ENCODE measurements at regions not wholly inside any gene's neighbourhood (a gene's known extent, or its start where the extent isn't known, plus 50 kb on each side); places are given as distances from the start of the nearest gene placed in this dataset.

DNA sequence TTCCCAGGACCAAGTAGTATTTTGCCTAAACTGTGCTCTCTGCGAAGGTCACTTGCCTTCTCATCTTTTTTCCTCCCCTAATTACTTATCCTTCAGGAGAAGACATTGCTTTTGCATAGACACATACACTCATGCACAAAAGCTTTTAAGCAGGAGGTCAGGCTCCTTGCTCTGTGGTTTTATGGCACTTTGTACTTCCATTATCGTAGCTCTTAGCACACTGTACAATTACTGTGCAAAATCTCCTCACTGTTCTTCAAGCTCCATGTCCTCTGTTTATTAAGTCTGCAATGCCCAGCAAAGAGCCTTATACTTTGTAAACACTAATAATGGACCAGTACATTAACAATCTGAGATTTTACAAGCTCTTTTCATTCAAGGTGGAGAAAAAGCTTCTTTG lies 188.4 kb upstream of the GNPDA2 start:
- DNase-seq: no peak

- no peak for DNase-seq
These were observed 187.9 kb upstream of the GNPDA2 start for GRCh38 chr4:44914223-44914622.

- no peak for DNase-seq
These were observed 186.6 kb upstream of the GNPDA2 start for GRCh38 chr4:44912980-44913379.

- DNase-seq: no peak
These were observed 182.2 kb upstream of the GNPDA2 start for GRCh38 chr4:44908565-44908964.

DNA sequence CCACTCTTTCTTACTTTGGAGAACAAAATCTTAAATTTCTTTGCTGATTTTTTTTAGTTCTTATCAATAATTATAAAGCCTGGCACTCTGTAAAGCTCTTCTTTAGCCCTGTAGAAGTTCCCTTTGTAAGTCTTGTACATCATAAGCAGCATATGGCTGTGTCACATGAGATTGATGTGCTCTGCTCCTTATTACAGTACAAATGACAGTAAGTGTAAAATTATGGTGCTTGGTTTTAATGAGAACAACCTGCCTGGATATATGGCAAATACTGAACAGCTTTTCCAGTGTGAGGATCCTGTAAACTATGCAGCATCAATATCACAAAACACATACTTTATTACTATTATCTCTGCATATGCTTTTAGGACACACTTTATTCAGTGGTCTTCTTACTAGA lies 145.9 kb upstream of the GNPDA2 start:
- DNase-seq: no peak

GRCh38 chr4:44871133-44871532 lies 144.8 kb upstream of the GNPDA2 start:
- DNase-seq: no peak

DNA sequence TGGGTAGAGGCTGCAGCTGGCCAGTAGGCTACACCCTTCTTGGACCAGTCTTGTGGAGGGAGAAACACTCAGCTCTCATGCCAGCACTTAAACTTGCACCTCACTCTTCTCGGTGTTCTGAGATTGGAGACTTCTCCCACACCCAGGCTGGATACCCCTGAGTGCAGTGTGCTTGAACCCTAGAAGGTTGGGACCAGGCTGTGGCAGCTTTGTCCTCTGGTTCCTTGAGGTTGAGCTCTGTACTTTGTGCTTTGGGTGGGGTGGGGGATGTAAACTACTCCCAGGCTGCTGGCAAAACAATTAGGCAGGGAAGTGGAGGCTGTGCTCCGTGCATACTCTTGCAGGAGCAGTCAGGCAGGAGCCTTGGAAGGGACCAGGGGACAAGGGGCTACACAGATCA lies 143.6 kb upstream of the GNPDA2 start:
- no peak for DNase-seq

DNA sequence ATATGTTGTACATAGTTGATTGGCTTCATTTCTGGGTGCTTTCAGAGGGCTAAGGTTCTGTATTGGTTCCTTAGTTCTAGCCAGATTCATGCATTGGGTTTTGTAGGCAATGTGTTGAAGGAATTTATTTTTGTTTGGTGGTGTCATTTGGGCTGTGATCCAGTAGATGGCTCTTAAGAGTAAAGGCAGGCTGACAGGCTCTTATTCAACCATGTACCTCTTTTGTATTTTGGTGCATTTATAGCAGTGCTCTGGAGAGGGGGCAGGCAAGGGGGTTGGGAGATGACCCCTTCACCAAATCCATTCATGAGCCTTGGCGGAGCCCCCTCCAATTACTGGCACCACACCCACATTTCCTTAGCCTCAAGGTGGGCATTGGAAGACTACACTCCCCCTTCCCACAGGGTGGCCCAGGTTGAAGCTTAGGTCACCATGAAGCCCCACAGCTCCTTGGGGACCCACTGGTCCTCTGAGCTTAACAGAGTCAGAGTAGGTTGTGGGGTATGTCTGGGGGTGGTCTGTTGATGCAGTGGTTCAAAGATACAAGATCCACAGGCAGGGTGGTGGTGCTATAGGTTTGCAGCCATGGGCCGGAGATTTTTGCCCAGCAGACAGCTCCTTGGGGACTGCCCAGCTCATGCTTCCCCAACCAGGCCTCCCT lies 143.0 kb upstream of the GNPDA2 start:
- DNase-seq: no peak

DNA sequence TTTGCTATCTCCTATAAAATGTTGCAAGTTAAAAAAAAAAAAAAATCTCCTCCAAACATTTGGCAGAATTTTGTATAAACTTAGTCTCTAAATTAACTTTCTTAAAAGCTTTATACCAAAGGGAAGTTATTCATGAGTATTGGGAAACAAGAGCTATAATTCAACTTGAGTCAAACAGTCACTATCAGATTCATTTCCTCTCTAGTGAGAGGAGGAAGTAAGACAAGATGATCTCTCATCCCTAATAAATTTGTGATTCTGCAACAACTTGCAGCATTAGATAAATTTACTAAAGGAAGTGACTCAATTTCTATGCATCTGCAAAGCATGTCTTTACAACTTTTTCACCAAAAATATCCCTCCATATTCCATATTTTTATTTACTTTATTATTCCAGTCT lies 135.4 kb upstream of the GNPDA2 start:
- DNase-seq: no peak

DNA sequence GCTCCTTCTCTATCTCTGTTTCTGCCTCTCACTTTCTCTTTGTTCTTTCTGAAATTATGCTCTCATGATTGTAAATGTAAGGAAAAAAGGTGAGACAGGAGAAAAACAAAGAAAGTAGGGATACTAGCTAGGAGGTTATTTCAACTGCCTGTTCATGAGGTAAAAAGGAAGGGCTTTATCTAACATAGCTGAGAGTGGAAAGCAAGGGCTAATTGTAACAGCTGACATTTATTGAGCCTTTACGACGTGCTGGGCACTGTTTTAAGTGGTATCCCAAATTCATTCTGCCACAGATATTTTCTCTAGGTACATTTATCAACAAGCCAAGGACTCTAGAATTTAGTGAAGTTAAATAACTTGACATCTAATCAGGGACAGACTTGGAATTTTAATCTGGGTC lies 133.1 kb upstream of the GNPDA2 start:
- no peak for DNase-seq

- peak; percentile 62 for DNase-seq
These were observed 122.1 kb upstream of the GNPDA2 start for GRCh38 chr4:44848466-44848865.

DNA sequence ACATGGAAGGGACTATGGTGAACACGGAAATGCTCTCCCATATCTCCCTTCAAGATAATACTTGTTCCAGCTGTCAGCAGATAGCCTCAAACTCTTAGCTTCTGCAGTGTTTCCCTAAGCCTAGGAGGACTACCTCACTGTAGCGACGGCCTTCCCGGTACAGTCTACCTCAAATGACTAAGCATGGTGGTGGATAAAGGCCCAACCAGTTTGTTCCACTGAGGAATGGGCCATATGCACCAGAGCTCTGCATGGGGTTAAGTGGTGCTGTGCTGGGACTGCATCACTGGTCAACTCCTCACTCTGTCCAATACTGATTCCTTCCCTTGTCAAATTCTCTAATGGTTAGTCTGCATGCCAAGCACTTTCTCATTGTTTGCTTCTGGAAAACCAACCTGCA lies 119.6 kb upstream of the GNPDA2 start:
- no peak for DNase-seq

GRCh38 chr4:44845309-44845708 lies 119.0 kb upstream of the GNPDA2 start:
- DNase-seq: no peak

DNA sequence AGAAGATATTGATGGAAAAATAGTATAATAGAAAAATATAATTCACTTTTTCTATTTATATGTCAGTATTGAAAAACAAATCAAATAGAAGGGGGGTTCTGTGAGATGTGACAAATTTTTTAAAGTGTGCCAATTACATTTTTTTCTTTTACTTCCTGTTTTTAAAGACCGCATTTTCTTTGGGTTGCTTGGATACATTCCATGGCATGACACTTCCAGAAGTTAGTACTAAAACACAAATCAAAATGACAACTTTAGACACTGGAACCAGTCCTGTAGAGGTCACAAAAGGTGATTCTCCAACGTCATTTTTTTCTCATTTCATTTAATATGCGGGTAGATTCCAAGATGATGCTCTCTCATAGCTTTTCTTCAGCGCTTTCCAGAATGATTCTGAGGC lies 116.2 kb upstream of the GNPDA2 start:
- no peak for DNase-seq

DNA sequence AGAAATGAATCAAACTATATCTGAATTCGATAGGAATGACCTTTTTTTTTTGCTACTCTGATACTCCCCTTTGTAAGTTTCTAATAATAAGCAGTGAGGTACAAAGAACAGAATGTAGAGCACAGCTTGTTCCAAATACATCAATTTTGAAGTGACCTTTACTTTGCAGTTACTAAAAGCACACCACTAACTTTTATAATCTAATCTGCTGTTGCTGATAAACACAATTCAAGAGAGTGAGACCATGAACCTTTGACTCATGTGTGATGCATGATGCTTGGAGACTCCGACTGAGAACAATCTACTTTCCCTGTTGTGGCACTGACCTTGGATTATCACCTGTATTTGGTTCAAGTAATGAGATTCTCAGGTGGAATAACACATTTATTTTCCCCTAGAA lies 91.6 kb upstream of the GNPDA2 start:
- DNase-seq: no peak

DNA sequence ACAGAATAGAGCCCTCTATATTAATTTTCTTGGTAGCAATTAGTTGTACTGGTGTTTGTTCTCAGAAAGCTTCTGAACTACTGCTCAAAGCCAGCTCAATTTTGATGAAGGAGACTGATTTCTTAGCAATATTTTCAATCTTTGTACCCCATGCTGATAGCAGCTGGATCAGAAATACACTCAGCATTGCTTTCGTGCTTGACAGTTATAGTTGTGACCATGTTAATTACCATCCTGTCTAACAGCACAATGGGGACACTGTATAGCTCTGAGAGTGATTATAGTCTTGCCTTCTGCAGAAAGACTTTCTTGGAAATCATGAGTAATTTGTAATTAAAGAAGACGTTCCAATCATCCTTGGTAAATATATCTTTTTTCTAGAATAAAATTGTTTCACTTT lies 79.7 kb upstream of the GNPDA2 start:
- DNase-seq: no peak

DNA sequence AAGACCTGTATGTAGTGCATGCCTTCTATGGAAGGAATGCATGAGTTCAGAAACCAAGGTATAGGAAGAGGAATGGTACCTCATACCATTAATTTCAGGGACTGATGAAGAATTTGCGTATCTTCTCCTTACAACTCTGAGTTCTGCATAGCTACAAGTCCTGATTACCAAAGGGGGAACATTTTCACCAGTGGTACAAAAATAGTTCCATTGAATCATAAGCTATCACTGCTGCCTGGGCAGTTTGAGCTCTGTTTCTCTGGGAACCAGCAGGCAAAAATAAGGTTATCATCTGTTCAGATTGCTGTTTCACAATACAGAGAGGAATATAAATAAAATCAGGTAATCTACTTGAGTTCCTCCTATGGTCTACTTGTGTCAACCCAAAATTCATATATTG lies 77.9 kb upstream of the GNPDA2 start:
- DNase-seq: no peak

GRCh38 chr4:44801384-44801783 lies 75.0 kb upstream of the GNPDA2 start:
- DNase-seq: no peak

GRCh38 chr4:44791831-44792230 lies 65.5 kb upstream of the GNPDA2 start:
- DNase-seq: no peak

- DNase-seq: no peak
These were observed 50.8 kb upstream of the GNPDA2 start for GRCh38 chr4:44777115-44777514.

All from NCI-H510A treated with DMSO at 0.1 percent for 48 hours (cell line).